CD4-positive, alpha-beta memory T cell (primary cell): ENCODE measurements at regions not wholly inside any gene's neighbourhood (a gene's known extent, or its start where the extent isn't known, plus 50 kb on each side); places are given as distances from the start of the nearest gene placed in this dataset.
A peak's percentile ranks its signal among the peaks of the same experiment; 100 is the strongest.

Experiments used
- CTCF ChIA-PET: fragments of 350-600 bp; sonication (Branson Sonifier 250); formaldehyde crosslinking; loops from one replicate; lab custom pipeline; 2021; ENCODE audit warnings: inconsistent platforms; ENCODE audit not compliant: partially characterized antibody; lab: Charles Lee
- POLR2A ChIA-PET: fragments of 350-600 bp; sonication (Branson Sonifier 250); formaldehyde crosslinking; loops from one replicate; lab custom pipeline; 2021; ENCODE audit not compliant: partially characterized antibody; lab: Charles Lee
- DNase-seq, 5 donors: peaks; one replicate each; pipeline versions ENCODE4 v3.0.0 to v3.0.0-alpha.2; 2020 to 2022; ENCODE audit warnings: mixed read lengths in 1 of 5
- H3K27ac ChIP-seq: one replicate; pipeline ENCODE4 v1.7.0; 2013; ENCODE audit warnings: low read depth, low read length
- H3K27me3 ChIP-seq: 2 replicates; pipeline ENCODE4 v1.7.0; 2013; ENCODE audit warnings: mild to moderate bottlenecking, low read length, moderate library complexity; ENCODE audit not compliant: insufficient read depth
- H3K36me3 ChIP-seq: 2 replicates; pipeline ENCODE4 v1.7.0; 2013; ENCODE audit warnings: mild to moderate bottlenecking, low read length, moderate library complexity; ENCODE audit not compliant: insufficient read depth
- H3K4me1 ChIP-seq: 2 replicates; pipeline ENCODE4 v1.7.0; 2013; ENCODE audit warnings: mild to moderate bottlenecking, low read length, moderate library complexity; ENCODE audit not compliant: insufficient read depth
- H3K4me3 ChIP-seq, 2 donors: one replicate each; pipeline ENCODE4 v1.7.0; 2013; ENCODE audit warnings: low read length in 2 of 2, mild to moderate bottlenecking in 1 of 2
- H3K9me3 ChIP-seq, 2 donors: one replicate each; pipeline ENCODE4 v1.7.0; 2013; ENCODE audit warnings: low read length in 2 of 2, control low read depth in 1 of 2; ENCODE audit not compliant: control insufficient read depth in 1 of 2
- H3K27ac Mint-ChIP-seq, 7 donors: one replicate each; pipeline ENCODE4 v1.8.0; 2020 to 2021; ENCODE audit warnings: mixed read lengths in 7 of 7, mild to moderate bottlenecking in 6 of 7, inconsistent platforms in 3 of 7, moderate library complexity in 3 of 7
- H3K27me3 Mint-ChIP-seq, 2 donors: one replicate each; pipeline ENCODE4 v1.8.0; 2020 to 2021; ENCODE audit warnings: mixed read lengths in 2 of 2
- H3K36me3 Mint-ChIP-seq, 2 donors: one replicate each; pipeline ENCODE4 v1.8.0; 2020 to 2021; ENCODE audit warnings: mixed read lengths in 2 of 2, inconsistent platforms in 1 of 2, mild to moderate bottlenecking in 1 of 2
- H3K4me1 Mint-ChIP-seq, 4 donors: one replicate each; pipeline ENCODE4 v1.8.0; 2020 to 2021; ENCODE audit warnings: mixed read lengths in 4 of 4, mild to moderate bottlenecking in 1 of 4
- H3K4me3 Mint-ChIP-seq, 8 donors: one replicate each; pipeline ENCODE4 v1.8.0; 2020 to 2021; ENCODE audit warnings: mixed read lengths in 8 of 8, mild to moderate bottlenecking in 7 of 8, moderate library complexity in 6 of 8, inconsistent platforms in 3 of 8
- H3K9me3 Mint-ChIP-seq, 8 donors: one replicate each; pipeline ENCODE4 v1.8.0; 2020 to 2021; ENCODE audit warnings: mixed read lengths in 8 of 8, mild to moderate bottlenecking in 5 of 8, inconsistent platforms in 3 of 8, moderate library complexity in 1 of 8
- intact Hi-C: fragments of 100-400 bp; cut with micrococcal nuclease; formaldehyde crosslinking; loops from one replicate; pipeline ENCODE4 v1.15.1; 2023

GRCh38 chr5:22938362-22938761 is 85.2 kb upstream of the CDH12 start:
- H3K27me3 ChIP-seq: no peaks in the 10 kb centered on the region
- intact Hi-C loops: no loop called here
- H3K4me1 ChIP-seq: no peaks in the 10 kb centered on the region
- H3K36me3 ChIP-seq: no peaks in the 10 kb centered on the region
- H3K36me3 Mint-ChIP-seq: no peaks in the 10 kb centered on the region
- no peaks in the 10 kb centered on the region for H3K9me3 ChIP-seq
- no peaks in the 10 kb centered on the region for H3K4me1 Mint-ChIP-seq
- ChIA-PET CTCF (no interaction called here), POLR2A (no interaction called here)
- no peak overlapping the region for H3K4me3 Mint-ChIP-seq
- H3K27ac ChIP-seq: no peak overlapping the region
- H3K9me3 Mint-ChIP-seq: peaks cover 0 to 30% (median 10%) of the 10 kb centered on the region in 8 donors
- H3K27ac Mint-ChIP-seq: no peak overlapping the region
- DNase-seq: no peak
- H3K4me3 ChIP-seq: no peak overlapping the region
- H3K27me3 Mint-ChIP-seq: no peaks in the 10 kb centered on the region

GRCh38 chr5:22928821-22929482 is 75.8 kb upstream of the CDH12 start:
- H3K36me3 ChIP-seq: no peaks in the 10 kb centered on the region
- peak overlapping the region in 1 of 7 donors; percentile 46 for H3K27ac Mint-ChIP-seq
- H3K4me1 Mint-ChIP-seq: no peaks in the 10 kb centered on the region
- H3K27me3 Mint-ChIP-seq: no peaks in the 10 kb centered on the region
- H3K9me3 Mint-ChIP-seq: peaks cover 0 to 36% (median 19%) of the 10 kb centered on the region in 8 donors
- DNase-seq: no peak
- ChIA-PET POLR2A (no interaction called here), CTCF (no interaction called here)
- H3K27me3 ChIP-seq: no peaks in the 10 kb centered on the region
- H3K9me3 ChIP-seq: peaks cover 0 to 5% of the 10 kb centered on the region in 2 donors
- peak overlapping the region in 1 of 8 donors; percentile 0 for H3K4me3 Mint-ChIP-seq
- no peaks in the 10 kb centered on the region for H3K36me3 Mint-ChIP-seq
- no peak overlapping the region for H3K4me3 ChIP-seq
- H3K4me1 ChIP-seq: no peaks in the 10 kb centered on the region
- intact Hi-C loops: no loop called here
- no peak overlapping the region for H3K27ac ChIP-seq

- Mint-ChIP-seq H3K4me1 (no peaks in the 10 kb centered on the region), H3K9me3 (peaks cover 0 to 27% (median 10%) of the 10 kb centered on the region in 8 donors), H3K36me3 (no peaks in the 10 kb centered on the region), H3K27me3 (no peaks in the 10 kb centered on the region), H3K4me3 (no peak overlapping the region), H3K27ac (no peak overlapping the region)
- intact Hi-C loops: no loop called here
- H3K36me3 ChIP-seq: no peaks in the 10 kb centered on the region
- ChIA-PET POLR2A (no interaction called here), CTCF (no interaction called here)
- peaks cover 0 to 5% of the 10 kb centered on the region in 2 donors for H3K9me3 ChIP-seq
- no peaks in the 10 kb centered on the region for H3K4me1 ChIP-seq
- DNase-seq: no peak
- H3K27me3 ChIP-seq: no peaks in the 10 kb centered on the region
- H3K27ac ChIP-seq: no peak overlapping the region
- H3K4me3 ChIP-seq: no peak overlapping the region
Observed at GRCh38 chr5:22926574-22926973, 73.4 kb upstream of the CDH12 start.

GRCh38 chr5:22918511-22918910 is 65.4 kb upstream of the CDH12 start:
- Mint-ChIP-seq H3K9me3 (peaks cover 6 to 24% (median 12%) of the 10 kb centered on the region in 8 donors), H3K4me1 (no peaks in the 10 kb centered on the region), H3K36me3 (no peaks in the 10 kb centered on the region), H3K27me3 (no peaks in the 10 kb centered on the region), H3K4me3 (no peak overlapping the region), H3K27ac (no peak overlapping the region)
- Histone ChIP-seq H3K4me3 (no peak overlapping the region), H3K36me3 (no peaks in the 10 kb centered on the region), H3K9me3 (no peaks in the 10 kb centered on the region), H3K27ac (no peak overlapping the region), H3K27me3 (no peaks in the 10 kb centered on the region), H3K4me1 (no peaks in the 10 kb centered on the region)
- POLR2A ChIA-PET: no interaction called here
- intact Hi-C loops: no loop called here
- CTCF ChIA-PET: no interaction called here
- no peak for DNase-seq

- Mint-ChIP-seq H3K36me3 (no peaks in the 10 kb centered on the region), H3K4me1 (no peaks in the 10 kb centered on the region), H3K4me3 (no peak overlapping the region), H3K27me3 (no peaks in the 10 kb centered on the region), H3K27ac (no peak overlapping the region), H3K9me3 (peaks cover 7 to 19% (median 10%) of the 10 kb centered on the region in 8 donors)
- H3K27ac ChIP-seq: no peak overlapping the region
- intact Hi-C loops: no loop called here
- CTCF ChIA-PET: no interaction called here
- DNase-seq: no peak
- H3K36me3 ChIP-seq: no peaks in the 10 kb centered on the region
- no peak overlapping the region for H3K4me3 ChIP-seq
- no peaks in the 10 kb centered on the region for H3K4me1 ChIP-seq
- H3K9me3 ChIP-seq: no peaks in the 10 kb centered on the region
- POLR2A ChIA-PET: no interaction called here
- H3K27me3 ChIP-seq: no peaks in the 10 kb centered on the region
Observed at GRCh38 chr5:22916393-22916792, 63.2 kb upstream of the CDH12 start.

- Mint-ChIP-seq H3K27ac (no peak overlapping the region), H3K4me3 (no peak overlapping the region), H3K27me3 (no peaks in the 10 kb centered on the region), H3K4me1 (no peaks in the 10 kb centered on the region), H3K9me3 (peaks cover 2 to 9% (median 4%) of the 10 kb centered on the region in 8 donors), H3K36me3 (no peaks in the 10 kb centered on the region)
- H3K27me3 ChIP-seq: no peaks in the 10 kb centered on the region
- H3K4me1 ChIP-seq: no peaks in the 10 kb centered on the region
- DNase-seq: no peak
- H3K36me3 ChIP-seq: no peaks in the 10 kb centered on the region
- POLR2A ChIA-PET: no interaction called here
- intact Hi-C loops: no loop called here
- H3K9me3 ChIP-seq: no peaks in the 10 kb centered on the region
- no peak overlapping the region for H3K27ac ChIP-seq
- CTCF ChIA-PET: no interaction called here
- no peak overlapping the region for H3K4me3 ChIP-seq
Observed at GRCh38 chr5:22911019-22911418, 57.9 kb upstream of the CDH12 start.

- no peaks in the 10 kb centered on the region for H3K36me3 Mint-ChIP-seq
- H3K27ac Mint-ChIP-seq: no peak overlapping the region
- no peak overlapping the region for H3K4me3 Mint-ChIP-seq
- H3K27me3 ChIP-seq: no peaks in the 10 kb centered on the region
- no peaks in the 10 kb centered on the region for H3K27me3 Mint-ChIP-seq
- no peaks in the 10 kb centered on the region for H3K4me1 ChIP-seq
- H3K9me3 ChIP-seq: no peaks in the 10 kb centered on the region
- CTCF ChIA-PET: no interaction called here
- POLR2A ChIA-PET: no interaction called here
- H3K27ac ChIP-seq: no peak overlapping the region
- H3K4me1 Mint-ChIP-seq: no peaks in the 10 kb centered on the region
- H3K36me3 ChIP-seq: no peaks in the 10 kb centered on the region
- H3K4me3 ChIP-seq: no peak overlapping the region
- H3K9me3 Mint-ChIP-seq: peaks cover 2 to 9% (median 4%) of the 10 kb centered on the region in 8 donors
- intact Hi-C loops: no loop called here
- no peak for DNase-seq
Observed at GRCh38 chr5:22910523-22910922, 57.4 kb upstream of the CDH12 start.
